Activated CD4-positive, CD25-positive, alpha-beta regulatory T cell treated with anti-CD3 and anti-CD28 coated beads, Interleukin-2, amount 50 U/mL, for 16 hours (primary cell): ENCODE measurements at regions not wholly inside any gene's neighbourhood (a gene's known extent, or its start where the extent isn't known, plus 50 kb on each side); places are given as distances from the start of the nearest gene placed in this dataset.

Source experiments
- DNase-seq: peaks from one replicate; pipeline ENCODE4 v3.0.0-alpha.2; 2020; ENCODE audit warnings: low read depth, low spot score

DNA sequence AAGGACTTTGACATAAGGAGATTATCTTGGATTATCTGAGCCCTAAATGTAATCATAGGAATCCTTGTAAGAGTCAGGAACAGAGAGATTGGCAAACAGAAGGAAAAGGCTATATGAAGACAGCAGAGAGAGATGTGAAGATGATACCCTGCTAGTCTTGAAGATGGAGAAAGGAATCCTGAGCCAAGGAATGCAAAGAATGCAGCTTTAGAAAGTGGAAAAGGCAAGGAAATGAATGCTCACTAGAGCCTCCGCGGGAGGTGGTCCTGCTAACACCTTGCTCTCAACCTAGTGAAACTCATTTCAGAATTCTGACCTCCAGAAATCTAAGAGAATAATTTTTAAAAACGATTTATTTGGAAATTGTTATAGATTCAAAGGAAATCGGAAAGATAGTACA lies 117.1 kb downstream of the TBXT start:
- no peak for DNase-seq

DNA sequence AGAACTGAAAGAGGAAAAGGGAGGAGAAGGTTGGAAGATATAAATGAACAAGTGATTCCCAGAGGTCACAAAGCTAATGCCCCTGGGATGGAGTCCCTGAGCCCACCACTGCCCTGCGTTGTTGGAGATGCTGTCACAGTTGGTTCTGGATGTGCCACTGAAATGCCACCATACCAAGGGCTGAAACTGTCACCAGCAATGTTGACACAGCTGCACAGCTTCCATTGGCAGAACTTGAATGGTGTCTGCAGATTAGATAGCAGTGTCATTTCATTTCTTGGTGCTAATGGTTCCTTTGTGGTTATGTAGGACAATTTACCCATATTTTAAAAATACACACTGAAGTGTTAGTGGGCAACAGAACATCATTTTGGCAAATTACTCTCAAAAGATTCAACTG lies 120.7 kb downstream of the TBXT start:
- DNase-seq: no peak

DNA sequence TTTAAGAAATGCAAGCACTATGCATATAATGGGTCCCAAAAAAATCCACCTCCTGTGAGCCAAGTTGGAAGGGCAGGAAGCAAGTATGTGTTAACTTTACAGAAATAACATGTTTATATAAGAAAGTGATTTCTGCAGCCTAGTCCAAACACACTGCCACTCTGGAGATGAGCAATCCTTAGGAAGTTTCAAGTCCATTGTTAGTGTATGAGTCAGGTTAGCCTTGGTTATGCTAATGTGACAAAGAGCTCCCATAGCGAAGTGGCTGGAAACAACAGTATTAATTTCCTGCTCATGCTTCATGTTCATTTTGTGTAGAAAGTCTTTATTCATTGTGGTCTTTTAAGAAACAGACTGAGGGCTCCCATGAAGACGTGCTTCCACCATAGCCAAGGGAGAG lies 121.4 kb downstream of the TBXT start:
- DNase-seq: no peak

DNA sequence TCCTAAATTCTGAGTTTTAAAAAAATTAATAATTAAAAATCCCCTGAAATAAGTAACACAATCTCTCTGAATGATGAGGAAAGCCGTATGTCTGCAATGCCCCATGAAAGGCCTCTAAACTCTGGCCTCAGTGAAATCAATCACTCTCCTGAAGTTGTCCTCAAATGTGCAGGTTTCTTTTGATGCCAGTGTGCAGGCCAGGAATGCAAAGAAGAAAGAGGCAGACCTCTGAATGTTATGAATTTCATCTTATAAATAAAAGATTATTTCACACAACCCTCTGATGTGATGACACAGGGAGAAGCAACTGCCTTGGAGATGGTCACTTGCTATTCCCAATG lies 121.8 kb downstream of the TBXT start:
- no peak for DNase-seq

DNA sequence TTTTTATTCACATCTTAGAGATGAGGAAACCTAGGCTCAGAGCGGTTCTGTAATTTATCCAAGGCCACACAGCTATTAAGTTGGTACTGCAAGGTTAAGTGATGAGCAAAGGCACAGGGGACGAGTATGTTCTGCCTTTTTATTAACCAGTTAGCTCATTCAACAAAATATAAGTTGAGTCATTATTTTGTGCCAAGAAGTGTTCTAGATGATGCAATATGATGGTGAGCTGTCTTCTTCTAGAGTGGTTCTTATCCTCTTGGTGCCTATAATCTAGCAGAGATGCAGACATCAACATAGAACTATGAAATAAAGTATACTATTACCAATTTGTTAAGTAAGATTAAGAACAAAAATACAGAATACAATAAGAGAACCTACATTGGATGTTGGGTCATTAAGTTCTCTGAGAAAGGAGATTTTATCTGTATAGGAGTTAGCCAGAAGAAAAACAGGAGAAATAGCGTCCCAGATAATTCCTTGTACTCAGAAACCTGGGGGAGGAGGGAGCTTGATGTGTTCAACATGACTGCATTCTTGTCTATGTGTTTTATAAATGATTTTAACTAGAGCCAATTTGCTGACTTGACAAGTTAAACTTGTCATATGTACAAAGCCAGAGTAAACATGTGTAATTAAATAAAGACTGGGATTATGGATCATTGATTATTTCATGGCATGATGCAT lies 122.3 kb downstream of the TBXT start:
- DNase-seq: no peak

DNA sequence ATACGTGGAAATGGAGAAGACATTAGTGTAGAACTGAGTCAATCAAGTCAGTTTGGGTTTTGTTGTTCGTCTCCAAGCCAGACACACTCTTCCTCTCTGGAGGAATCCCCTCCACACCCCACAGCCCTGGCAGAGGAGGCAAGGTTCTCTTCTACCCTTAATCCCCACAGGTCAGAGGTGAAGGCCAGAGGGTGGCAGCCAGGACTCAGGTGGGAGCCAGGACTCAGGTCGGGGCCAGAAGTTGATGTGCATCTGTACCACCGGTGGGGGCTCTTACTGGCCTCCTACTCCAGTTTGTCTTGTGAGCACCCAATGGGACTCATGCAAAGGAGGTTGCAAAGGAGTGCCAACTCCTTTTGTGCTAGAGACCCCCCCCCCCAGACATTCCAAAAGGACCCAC lies 126.4 kb downstream of the TBXT start:
- DNase-seq: no peak

DNA sequence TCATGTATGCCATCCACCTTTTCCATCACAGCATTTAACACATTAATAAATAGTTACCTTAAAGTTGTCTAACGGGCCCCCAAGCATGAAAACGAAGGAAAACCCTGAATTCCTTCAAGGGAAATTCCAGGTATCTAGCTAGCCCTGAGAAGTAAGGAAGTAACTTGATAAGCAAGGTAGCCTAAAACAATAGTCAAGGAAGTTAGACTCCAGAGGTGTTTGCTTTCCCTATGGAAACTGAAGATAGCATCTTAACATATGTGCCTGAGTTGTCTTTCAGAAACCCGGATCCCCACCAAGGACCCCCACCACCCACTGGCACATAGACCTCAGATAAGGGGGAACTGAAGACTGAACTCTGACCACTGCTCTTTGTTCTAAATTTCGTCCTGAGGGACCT lies 127.4 kb downstream of the TBXT start:
- DNase-seq: no peak

DNA sequence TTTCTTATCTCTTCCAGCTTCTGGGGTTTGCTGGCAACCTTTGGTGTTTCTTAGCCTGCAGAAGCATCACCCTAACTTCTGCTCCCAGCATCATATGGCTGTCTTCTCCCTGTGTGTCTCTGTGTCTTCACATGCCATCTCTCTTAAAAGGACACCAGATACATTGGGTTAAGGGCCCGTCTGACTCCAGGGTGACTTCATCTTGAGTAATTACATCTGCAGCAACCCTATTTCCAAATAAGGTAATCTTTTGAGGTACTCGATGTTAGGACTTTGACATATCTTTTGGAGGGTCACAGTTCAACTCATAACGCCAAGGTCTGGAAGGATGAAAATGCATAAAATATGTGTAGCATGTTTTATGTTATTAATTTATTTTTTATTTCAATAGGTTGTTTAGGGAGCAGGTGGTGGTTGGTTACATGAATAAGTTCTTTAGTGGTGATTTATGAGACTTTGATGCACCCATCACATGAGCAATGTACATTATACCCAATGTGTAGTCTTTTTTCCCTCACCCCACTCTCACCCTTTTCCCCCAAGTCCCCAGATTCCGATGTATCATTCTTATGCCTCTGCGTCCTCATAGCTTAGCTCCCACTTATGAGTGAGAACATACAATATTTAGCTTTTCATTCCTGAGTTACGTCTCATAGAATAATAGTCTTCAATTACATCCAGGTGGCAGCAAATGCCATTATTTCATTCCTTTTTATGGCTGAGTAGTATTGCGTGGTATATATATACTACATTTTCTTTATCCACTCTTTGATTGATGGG lies 131.1 kb downstream of the TBXT start:
- DNase-seq: no peak

DNA sequence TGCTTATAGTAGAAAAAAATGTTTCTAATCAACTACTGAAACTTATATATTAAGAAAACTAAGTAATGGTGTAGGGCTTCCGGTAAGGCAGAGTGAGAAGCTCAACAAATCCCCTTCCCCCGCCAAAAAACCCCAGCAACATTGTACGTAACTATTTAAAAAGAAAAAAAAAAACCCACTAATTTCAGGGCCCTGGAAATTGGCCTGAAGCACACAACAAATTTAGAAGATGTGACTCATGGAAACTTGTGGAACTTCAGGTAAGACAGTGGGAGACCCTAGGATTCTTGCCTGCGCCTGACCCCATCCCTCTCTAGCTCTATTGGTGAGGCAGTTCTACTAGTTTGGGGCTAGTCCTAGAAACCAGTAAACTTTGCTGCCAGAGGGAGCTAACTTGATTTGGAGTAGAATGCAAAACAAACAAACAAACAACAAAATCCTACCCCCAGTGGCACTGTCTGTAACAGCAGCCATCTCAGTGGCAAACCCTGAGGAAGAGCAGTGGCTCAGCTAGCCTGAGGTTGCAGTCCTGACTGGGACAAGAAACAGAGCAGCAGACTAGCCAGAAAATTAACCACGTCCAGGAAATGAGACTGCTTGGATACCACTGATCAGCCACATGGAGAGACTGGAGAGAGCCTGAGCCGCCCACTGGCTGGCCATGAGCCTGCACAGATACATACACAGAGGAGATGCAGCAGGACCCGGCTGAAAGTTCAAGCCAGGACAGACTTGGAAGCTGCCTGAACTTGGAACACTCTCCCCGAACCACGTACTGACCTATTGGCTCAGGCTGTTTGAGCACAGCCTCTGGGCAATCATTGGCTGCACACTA lies 135.1 kb downstream of the TBXT start:
- no peak for DNase-seq

DNA sequence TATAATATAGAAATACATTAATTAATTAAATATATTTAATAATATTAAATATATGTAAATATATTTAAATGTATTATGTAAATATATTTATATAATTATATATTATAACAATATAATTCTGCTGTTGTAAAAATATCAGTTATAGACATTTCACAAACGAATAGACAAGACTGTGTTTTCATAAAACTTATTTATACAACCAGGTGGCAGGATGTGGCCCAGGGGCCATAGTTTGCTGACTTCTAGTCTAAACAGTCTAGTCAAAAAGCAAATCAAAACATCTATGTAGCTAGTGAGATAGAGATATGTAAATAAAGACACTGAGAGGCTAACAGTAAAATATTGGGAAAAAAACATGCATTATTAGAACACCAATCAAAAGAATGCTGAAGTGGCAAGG lies 136.4 kb downstream of the TBXT start:
- no peak for DNase-seq

DNA sequence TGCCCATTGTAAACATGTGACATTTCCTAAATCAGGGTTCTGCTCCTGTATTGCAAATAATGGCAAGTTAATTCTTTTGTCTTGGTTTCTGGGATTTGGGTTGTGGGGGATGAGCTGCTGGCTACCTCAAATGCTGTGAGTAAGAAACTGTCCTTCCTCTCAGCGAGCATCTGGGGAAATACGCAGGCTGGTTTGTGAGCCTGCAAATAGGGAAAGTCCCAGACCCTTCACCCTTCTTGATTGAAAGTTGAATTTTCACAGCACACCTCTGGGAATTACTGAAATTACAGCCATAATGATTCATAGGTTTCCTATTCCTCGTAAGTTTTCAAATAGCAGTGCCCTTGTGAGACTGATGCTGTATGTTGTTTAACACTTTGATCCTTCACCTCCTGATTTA lies 138.1 kb downstream of the TBXT start:
- DNase-seq: no peak

DNA sequence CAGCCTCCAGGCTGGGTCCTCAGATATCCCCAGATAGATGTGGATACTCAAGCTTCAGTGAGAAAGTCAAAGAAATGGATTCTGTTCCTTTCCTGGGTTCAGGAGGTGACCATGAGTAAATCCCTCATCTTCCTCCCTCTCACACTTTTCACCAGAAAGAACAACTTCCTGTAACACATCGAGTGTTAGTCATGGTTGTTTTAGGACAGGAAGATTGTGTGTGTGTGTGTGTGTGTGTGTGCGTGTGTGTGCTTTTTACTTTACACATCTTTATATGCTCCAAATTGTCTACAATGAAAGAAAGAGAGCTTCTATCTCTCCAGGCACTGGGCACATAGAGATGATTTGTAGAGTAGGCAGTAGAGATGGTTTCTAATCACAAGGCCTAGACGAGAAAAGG lies 139.9 kb downstream of the TBXT start:
- DNase-seq: no peak

DNA sequence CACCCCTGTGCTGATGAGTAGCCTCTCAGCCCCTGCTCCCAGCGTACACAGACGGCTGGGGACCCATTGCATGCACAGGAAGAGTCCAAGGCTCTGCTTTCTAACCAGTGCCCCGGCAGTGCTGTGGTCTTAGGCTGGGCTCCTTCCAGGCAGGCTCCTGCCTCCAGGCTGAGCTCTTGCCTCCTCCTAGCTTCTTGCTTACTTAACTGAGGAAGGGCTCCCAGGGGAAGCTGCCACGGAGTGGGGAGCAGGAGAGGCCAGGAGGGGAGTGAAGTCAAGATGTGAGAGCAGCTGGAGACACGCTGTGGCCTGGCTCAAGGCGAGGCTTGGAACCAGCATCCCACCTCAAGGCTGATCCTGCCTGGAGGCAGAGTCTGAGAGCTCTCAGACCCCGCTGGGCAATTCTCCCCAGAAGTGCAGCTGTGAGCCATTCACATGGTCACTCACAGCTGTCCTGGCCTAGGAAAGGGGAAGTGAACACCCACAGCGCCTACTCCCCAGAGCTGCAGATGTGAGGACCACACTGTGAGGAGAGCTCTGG lies 141.0 kb downstream of the TBXT start:
- DNase-seq: no peak

DNA sequence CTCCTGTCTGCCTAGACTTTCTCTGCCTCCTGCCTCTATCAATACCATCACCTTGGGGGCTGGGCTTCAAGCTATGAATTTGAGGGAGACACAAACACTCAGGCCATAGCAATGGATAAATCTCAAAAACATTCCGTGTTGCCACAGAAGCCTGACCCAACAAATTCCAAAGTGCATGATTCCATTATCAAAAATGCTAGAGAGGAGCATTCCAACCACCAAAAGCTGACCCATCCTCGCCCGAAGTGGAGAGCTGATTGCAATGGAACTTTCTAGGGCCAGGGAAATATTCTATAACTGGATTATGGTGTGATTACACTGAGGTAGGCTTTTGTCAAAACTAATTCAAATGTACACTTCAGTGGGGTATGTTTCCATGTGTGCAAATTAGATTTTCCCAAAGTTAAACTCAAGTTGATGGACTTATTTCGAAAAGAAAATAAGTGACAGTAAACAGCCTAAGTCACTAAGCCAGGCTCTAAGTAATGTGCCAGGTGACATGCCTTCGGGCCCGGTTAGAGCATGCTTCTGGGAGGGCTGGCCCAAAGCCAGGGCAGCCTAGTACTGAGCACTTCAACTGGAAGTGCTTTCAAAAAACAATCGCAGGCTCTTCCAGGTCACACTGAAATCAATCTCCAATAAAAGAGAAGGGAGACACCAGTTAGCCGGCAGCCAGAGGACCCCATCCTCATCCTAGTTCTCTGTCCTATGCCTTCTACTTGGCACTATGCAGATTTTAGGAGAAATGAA lies 142.3 kb downstream of the TBXT start:
- no peak for DNase-seq

DNA sequence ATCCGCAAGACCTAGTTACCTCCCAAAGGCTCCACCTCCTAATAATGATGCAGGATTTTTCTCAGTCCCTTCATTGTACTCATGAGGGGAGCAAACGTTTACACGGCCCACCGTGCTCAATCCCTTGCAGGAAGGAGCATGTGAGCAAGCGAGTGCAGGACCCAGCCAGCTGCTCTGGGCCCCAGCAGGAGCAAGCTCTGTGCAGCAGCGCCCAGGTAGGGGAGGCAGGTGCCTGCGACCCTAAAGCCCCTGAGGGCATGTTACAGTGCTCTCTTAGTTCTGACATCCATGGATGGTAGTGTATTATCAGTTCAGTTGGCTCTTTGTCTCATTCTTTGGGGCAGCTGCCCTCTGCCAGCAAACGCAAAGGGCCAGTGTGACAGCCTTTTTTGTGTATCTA lies 143.4 kb downstream of the TBXT start:
- no peak for DNase-seq

DNA sequence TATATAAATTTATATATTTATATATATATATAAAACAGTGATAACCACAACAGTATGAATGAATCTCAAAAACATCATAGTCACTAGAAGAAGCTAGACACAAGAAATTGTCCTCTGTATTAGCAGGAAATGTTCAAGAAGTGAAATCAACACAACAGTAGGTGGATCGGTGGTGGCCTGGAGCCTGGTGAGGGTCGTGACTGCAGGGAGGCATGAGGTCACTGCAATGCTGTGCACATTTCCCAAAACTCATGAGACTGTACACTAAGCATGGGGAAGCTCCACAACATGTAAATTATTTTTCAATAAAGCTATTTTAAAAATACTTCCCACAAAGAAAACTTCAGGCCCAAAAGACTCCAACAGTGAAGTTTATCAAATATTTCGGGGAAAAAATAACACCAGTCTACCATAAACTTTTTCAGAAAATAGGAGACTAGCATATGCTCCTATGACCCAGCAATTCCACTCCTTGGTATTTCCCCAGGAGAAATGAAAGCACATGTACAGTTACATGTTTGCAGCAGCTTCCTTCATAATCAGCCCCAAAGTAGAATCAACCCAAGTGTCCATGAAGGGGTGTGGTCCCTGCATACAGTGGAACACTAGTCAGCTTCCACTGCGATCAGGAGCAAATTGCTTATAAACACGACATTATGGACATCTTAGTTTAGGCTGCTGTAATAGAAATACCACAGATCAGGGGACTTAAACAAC lies 144.2 kb downstream of the TBXT start:
- DNase-seq: no peak

DNA sequence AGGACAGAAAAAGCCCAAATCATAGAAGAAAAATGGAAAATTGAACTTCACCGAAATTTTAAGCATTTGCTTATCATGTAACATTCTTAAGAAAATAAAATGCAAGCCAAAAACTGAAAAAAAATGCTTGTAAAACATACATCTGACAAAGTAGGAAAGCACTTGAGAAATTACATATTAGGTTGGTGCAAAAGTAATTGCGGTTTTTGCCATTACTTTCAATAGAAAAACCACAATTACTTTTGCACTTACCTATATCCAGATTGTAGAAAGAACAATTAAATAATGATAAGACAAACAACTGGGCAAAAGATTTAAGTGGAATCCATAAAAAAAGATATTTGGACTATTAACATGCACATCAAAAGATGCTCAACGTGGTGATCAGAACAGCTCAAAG lies 146.2 kb downstream of the TBXT start:
- DNase-seq: no peak

DNA sequence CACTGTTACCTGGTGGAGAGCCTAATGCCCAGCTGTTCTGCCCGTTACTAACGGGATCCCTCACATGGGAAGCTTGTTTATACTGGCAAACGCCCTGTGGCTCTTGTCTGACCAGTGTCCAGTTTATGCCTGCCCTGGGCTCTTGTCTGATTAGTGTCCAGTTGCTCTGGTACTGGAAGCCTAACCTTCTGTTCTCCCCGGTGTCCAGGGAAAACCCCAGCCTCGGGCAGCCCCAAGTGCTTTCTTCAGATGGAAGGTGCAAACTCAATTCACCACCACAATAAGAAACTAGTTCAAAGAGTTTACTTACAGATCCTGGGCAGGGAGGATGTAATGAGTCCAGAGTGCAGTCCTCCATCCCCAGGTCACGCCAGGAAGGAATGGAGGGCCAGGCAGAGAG lies 148.4 kb downstream of the TBXT start:
- DNase-seq: no peak

DNA sequence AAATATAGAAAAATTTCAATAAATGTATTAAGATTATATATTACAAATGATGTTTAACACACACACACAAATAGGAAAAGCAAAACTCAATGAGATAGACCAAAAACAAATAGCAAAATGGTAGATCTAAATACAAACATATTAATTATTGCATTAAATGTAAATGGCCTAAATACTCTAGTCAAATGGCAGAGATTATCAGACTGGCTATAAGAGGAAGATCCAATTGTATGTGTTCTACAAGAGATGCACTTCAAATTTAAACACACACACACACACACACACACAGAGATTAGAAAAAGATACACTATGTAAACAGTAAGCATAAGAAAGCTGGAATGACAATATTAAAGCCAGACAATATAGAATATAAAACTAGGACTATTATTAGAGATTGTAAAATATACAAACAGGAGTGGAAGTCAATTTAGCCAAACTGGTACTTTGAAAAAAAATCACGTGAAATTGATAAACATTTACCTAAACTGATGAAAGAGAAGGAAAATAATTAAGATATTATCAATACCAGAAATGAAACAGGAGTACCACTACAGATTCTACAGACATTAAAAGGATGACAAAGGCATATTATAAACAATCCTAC lies 150.5 kb downstream of the TBXT start:
- DNase-seq: no peak

DNA sequence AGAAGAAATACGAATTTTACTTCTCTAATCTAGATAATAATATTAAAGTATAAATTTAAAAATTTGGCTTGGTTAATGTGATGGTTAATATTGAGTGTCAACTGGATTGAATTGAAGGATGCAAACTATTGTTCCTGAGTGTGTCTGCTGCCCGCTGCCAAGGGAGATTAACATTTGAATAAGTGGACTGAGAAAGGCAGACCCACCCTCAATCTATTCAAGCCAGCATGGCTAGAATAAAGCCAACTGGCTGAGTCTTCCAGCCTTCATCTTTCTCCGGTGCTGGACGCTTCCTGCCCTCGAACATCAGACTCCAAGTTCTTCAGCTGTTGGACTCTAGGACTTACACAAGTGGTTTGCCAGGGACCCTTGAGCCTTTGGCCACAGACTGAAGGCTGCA lies 152.7 kb downstream of the TBXT start:
- no peak for DNase-seq
